Renal pelvis (tissue), 1 donor: ENCODE measurements at regions not wholly inside any gene's neighbourhood (a gene's known extent, or its start where the extent isn't known, plus 50 kb on each side); places are given as distances from the start of the nearest gene placed in this dataset.
"Not testable (repeated sequence)": the region's sequence is repeated elsewhere in the genome, so short reads cannot be mapped to it uniquely, and the experiment has no call there.

Experiments used
- DNase-seq: peaks from one replicate; pipeline ENCODE4 v3.0.0-alpha.2; 2013

DNA sequence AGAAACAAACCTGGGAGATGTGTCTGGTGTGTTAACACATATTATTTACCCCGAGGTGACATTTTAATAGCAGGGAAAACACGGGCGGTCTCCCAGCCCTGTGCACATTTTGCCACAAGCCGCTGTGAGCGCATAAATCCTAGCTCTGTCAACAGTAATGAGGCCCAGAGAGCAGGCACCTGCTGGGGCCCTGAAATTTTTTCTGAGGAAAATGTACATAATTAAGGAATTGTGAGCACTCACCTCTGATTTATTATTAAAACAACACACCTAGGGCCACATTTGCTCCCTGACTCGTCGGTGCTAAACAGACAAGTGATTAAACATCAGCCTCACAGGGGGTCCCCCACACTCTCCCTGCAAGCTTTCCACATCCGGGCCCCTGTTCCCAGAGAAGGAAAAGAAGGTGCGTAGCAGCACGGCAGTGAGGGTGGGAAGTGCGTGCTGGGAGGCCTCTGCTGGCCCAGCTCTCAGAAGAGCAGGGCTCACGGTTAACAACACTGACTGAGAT, 616.3 kb downstream of the UQCRFS1 start:
- peak; percentile 82 for DNase-seq

DNA sequence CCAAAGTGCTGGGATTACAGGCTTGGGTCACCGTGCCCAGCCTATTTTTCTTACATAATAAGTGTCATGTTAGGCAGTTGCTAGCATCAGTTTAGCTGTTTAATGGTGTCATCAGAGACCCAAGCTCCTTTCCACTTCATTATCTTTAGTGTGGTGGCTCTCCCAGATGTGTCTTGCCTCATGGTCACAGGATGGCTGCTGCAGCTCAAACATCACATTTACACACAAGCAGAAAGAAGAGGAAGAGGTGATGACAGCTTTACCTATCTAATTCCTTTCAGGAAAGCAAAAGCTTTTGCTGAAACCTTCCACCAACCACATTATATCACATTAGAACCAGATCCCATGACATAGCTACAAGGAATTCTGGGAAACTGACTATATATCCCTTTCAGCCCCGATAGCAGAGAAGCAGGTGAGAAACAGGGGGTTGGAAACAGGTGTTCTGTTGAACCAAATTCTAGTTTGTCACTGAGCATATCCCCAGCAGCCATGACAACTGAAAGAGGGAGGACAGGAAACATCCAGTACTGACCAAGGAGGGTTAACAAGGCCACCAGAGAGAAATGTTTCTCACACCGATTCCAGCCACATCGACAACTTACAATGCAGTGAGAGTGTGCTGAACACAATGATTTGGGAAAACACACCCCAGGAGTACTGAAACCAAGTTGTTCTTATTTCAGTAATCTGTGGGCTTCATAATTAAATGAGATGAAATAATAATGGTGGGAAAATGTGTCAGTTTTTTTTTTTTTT, 617.0 kb downstream of the UQCRFS1 start:
- peak; percentile 20 for DNase-seq

DNA sequence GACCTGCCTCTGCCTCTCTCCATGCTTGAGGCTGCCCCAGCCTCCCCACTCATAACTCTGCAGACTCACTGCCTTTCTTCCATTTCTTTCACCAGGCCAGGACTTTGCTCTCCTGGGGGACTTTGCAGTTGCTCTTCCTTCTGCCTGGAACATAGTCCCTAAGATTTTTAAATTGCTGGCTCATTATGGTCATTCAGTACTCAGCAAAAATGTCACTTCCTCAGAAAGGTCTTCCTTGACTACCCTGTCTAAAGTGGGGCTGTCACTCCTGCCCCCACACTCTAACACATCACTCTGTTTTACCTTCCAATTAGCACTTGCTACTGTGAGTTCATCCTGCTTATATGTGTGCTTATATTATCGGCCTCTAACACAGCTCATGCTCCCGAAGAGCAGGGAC, 618.2 kb downstream of the UQCRFS1 start:
- DNase-seq = no peak

GRCh38 chr19:28589991-28590411, 623.0 kb downstream of the UQCRFS1 start:
- DNase-seq = not testable (repeated sequence)

DNA sequence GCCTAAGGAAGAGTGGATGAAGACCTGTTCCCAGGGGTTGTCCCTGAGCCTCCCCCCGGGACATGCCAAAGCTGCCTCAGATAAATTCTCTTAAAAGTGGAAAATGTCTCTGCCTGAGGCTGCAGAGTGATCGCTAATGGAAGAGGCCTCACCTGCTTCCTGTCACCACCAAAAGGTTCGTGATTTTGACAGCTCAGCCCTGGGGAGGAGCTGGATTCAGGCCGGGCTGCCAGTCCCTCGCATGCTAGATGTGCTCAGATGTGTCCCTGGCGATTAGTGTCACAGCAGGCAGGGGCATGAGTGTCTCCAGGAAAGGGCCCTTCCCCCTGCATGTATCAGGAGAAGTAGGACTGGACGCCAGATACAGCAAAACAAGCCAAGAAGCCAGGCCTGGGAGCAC, 626.5 kb downstream of the UQCRFS1 start:
- DNase-seq = no peak

GRCh38 chr19:28585796-28586195, 627.2 kb downstream of the UQCRFS1 start:
- no peak for DNase-seq

- no peak for DNase-seq
Observed at GRCh38 chr19:28583713-28584112, 629.2 kb downstream of the UQCRFS1 start.

GRCh38 chr19:28583242-28583641, 629.7 kb downstream of the UQCRFS1 start:
- no peak for DNase-seq

- DNase-seq = no peak
Observed at GRCh38 chr19:28582796-28583195, 630.2 kb downstream of the UQCRFS1 start.

- no peak for DNase-seq
Observed at GRCh38 chr19:28582344-28582743, 630.6 kb downstream of the UQCRFS1 start.

DNA sequence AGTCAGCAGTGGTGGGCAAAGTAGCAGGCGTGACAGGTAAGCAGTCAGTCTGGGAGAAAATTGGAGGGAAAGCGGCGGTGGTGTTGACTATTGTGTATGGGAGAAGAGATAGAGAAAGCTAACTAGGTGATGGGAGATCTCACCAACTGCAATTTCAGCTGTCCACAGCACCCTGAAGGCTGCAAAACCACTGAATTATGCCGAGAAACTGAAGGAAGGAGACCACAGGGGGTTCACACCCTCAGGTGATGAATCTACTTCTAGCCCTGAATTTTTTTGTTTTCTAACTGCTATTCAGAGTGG, 631.5 kb downstream of the UQCRFS1 start:
- DNase-seq = no peak

- no peak for DNase-seq
Observed at GRCh38 chr19:28578786-28579505, 634.0 kb downstream of the UQCRFS1 start.

DNA sequence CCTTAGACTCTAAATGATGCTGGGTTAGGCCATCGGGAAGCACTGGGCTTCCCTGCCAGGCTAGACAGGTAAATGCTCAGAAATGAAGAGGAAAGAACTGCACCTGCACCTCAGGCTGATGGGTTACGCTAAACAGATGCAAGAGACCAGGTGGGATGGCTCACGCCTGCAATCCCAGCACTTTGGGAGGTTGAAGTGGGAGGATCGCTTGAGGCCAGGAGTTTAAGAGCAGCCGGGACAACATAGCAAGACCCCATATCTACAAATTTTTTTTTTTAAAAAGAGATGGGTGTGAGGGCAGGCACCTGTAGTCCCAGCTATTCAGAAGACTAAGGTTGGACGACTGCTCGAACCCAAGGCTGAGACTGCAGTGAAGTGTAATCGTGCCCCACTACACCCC, 634.7 kb downstream of the UQCRFS1 start:
- no peak for DNase-seq

- DNase-seq = peak; percentile 9
Observed at GRCh38 chr19:28577666-28578065, 635.3 kb downstream of the UQCRFS1 start.

GRCh38 chr19:28577233-28577632, 635.7 kb downstream of the UQCRFS1 start:
- DNase-seq = peak; percentile 78

GRCh38 chr19:28575816-28576215, 637.1 kb downstream of the UQCRFS1 start:
- no peak for DNase-seq

DNA sequence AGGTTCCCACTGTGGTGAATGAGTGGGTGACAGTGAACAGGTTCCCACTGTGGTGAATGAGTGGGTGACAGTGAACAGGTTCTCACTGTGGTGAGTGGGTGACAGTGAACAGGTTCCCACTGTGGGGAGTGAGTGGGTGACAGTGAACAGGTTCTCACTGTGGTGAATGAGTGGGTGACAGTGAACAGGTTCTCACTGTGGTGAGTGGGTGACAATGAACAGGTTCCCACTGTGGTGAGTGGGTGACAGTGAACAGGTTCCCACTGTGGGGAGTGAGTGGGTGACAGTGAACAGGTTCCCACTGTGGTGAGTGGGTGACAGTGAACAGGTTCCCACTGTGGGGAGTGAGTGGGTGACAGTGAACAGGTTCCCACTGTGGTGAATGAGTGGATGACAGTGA, 637.6 kb downstream of the UQCRFS1 start:
- not testable (repeated sequence) for DNase-seq

DNA sequence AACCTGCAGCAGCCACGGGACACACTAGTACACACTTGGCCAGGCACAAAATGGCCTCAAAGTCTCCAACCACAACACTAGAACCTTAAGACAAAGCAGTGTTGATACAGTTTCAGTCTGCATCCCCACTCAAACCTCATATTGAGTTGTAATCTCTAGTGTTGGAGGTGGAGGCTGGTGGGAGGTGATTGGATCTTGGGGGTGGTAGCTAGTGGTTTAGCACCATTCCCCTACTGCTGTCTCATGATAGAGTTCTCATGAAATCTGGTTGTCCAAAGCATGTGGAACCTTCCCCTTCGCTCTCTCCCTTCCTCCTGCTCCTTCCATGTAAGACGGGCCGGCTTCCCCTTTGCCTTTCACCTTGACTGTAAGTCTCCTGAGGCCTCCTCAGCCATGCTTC, 638.7 kb downstream of the UQCRFS1 start:
- DNase-seq = no peak

DNA sequence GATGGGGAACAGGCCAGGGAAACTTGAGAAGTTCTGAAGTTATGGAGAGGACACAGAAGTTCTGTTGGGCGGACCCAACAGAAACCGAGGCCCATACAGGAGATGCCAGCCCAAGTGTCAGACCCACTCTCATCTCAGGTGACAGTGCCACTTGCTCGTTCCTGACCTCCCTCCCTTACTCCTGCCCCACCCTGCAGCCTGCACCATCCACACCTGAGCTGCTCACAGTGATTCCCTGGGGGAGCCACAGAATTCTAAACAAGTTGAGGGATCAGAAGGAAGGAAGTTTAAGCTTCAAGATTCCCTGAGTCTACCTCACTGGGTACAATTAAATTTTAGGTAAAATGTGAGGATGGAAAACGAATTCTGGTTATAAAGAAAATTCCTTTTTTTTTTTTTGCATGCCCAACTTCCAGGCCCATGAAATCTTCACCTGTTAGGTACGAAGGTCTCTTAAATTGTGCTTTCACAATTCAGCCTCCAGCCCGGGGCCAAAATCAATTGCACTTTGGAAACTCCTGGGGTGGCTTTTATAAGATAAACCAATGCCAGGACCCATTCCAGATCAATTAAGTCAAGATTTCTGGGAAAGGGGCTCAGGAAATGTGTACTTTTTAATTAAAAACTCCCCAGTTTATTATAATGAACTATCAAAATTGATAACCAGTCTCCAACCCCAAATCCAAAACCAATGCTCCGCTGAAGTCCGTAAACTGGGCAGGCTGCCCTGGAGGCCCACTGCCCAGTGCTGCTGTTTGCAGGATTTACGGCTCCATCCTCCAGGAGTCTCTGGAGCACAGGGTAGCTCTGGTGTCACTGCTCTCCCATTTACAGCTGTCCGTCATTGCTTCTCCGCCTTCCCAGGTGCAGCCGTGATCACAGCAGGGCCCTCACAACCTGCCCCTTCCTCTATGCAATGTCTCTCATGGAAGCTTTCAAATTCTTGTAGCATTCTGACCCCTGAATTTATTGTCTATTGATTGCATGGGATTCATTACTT, 643.5 kb downstream of the UQCRFS1 start:
- no peak for DNase-seq

GRCh38 chr19:28567834-28568233, 645.1 kb downstream of the UQCRFS1 start:
- no peak for DNase-seq

GRCh38 chr19:28563964-28564921, 648.7 kb downstream of the UQCRFS1 start:
- no peak for DNase-seq
